ENCODE measurements at regions not wholly inside any gene's neighbourhood (a gene's known extent, or its start where the extent isn't known, plus 50 kb on each side); places are given as distances from the start of the nearest gene placed in this dataset.

- Histone ChIP-seq H3K4me1 (replicated peaks in 1 of 4; ENCODE audit: control insufficient read depth in 3 of 4, insufficient read depth in 4 of 4, low read length in 3 of 4) (no peaks in the 10 kb centered on the region), H3K27ac (ENCODE audit: low read depth, low read length) (no peak overlapping the region), H2BK120ac (replicated peaks; ENCODE audit: low read depth, low read length) (no peak overlapping the region), H3K9me3 (ENCODE audit: insufficient read depth in 2 of 2, low read depth in 1 of 2, low read length in 1 of 2) (0 out of 4 replicates have a peak, but pooled peaks cover 0 to 2% of the 10 kb centered on the region in 2 experiments), H2AFZ (ENCODE audit: low read length) (no peak overlapping the region), H3K36me3 (ENCODE audit: control insufficient read depth in 2 of 4, insufficient read depth in 4 of 4, low read length in 3 of 4) (no peaks in the 10 kb centered on the region), H4K5ac (ENCODE audit: insufficient read length, low read depth, low read length) (no peak overlapping the region), H3K14ac (ENCODE audit: insufficient read length) (no peak overlapping the region), H2BK12ac (ENCODE audit: low read depth, low read length) (no peak overlapping the region), H3K23me2 (ENCODE audit: low read depth, low read length) (no peaks in the 10 kb centered on the region), H2BK15ac (ENCODE audit: low read length) (no peak overlapping the region), H3K23ac (ENCODE audit: insufficient read length) (no peak overlapping the region), H4K20me1 (replicated peaks in 1 of 2; ENCODE audit: control insufficient read depth in 1 of 2, insufficient read depth in 2 of 2, low read length in 2 of 2) (no peaks in the 10 kb centered on the region), H4K8ac (ENCODE audit: extremely low read depth, insufficient read depth, low read length) (no peak overlapping the region), H3K9ac (replicated peaks in 1 of 4; ENCODE audit: extremely low read depth in 1 of 4, low read depth in 3 of 4, low read length in 3 of 4) (no peak overlapping the region), H3K4ac (replicated peaks; ENCODE audit: insufficient read length, low read depth, low read length) (no peak overlapping the region), H3K4me3 (ENCODE audit: extremely low read depth in 1 of 4, insufficient read depth in 2 of 4, low read depth in 3 of 4, low read length in 4 of 4) (no peak overlapping the region), H2BK5ac (ENCODE audit: low read depth, low read length) (no peak overlapping the region), H3K18ac (ENCODE audit: extremely low read depth, low read length) (no peak overlapping the region), H4K91ac (replicated peaks; ENCODE audit: insufficient read length, low read length) (no peak overlapping the region), H3K4me2 (ENCODE audit: insufficient read depth in 1 of 2, low read depth in 2 of 2, low read length in 2 of 2) (no peak overlapping the region), H3K56ac (replicated peaks; ENCODE audit: insufficient read length, low read depth, low read length) (no peak overlapping the region), H2BK20ac (ENCODE audit: low read length) (no peak overlapping the region), H3K79me2 (ENCODE audit: control insufficient read depth in 1 of 2, insufficient read depth in 2 of 2, low read length in 2 of 2) (no peaks in the 10 kb centered on the region), H3K27me3 (replicated peaks in 1 of 4; ENCODE audit: control insufficient read depth in 3 of 4, extremely low read depth in 1 of 4, insufficient read depth in 3 of 4, low read length in 3 of 4) (no peaks in the 10 kb centered on the region), H2AK5ac (ENCODE audit: low read depth, low read length) (no peak overlapping the region), H3K79me1 (ENCODE audit: low read depth, low read length) (no peaks in the 10 kb centered on the region)
- FAIRE-seq (no peak), DNase-seq (ENCODE audit: low read depth in 1 of 2, low spot score in 2 of 2) (no peak)
- ChIA-PET POLR2A (ENCODE audit: partially characterized antibody) (no interaction called here), CTCF (ENCODE audit: partially characterized antibody) (interaction anchor here (1.4 kb wide), 1 partner anchor 12 kb away, joined by 4 read pairs; no protein-coding TSS in a partner anchor)
- 92% methylated on average over 1 of the region's 1 CpG; no CpG with 5 or more reads in 1 of the 2 experiments for WGBS, 2 experiments (ENCODE audit: extremely low coverage in 1 of 2, insufficient coverage in 1 of 2, insufficient read length in 1 of 2, insufficient replicate concordance in 2 of 2, low coverage in 1 of 2, low lambda C conversion rate in 2 of 2, missing lambda C conversion rate in 1 of 2)
- no peak for TF ChIP-seq TEAD4 (IDR thresholded peaks at IDR 0.05; ENCODE audit: low read depth, low read length)
- no peak for TF ChIP-seq SIX5 (IDR thresholded peaks at IDR 0.05; ENCODE audit: low read depth, low read length)
- TF ChIP-seq TCF12 (IDR thresholded peaks at IDR 0.05; ENCODE audit: low read depth, low read length): no peak
- TF ChIP-seq CHD1 (IDR thresholded peaks at IDR 0.05; ENCODE audit: low read depth, low read length): no peak
- TF ChIP-seq BRCA1 (IDR thresholded peaks at IDR 0.05; ENCODE audit: low read depth, low read length): no peak
- no peak for TF ChIP-seq GTF2F1 (IDR thresholded peaks at IDR 0.05; ENCODE audit: borderline replicate concordance, low read depth, low read length)
- TF ChIP-seq MAX (IDR thresholded peaks at IDR 0.05): no peak
- no peak for TF ChIP-seq CEBPB (IDR thresholded peaks at IDR 0.05; ENCODE audit: low read depth, low read length)
- no peak for TF ChIP-seq RNF2 (IDR thresholded peaks at IDR 0.05; ENCODE audit: borderline replicate concordance, low read depth, low read length, missing control alignments, poor library complexity, severe bottlenecking)
- TF ChIP-seq SUZ12 (IDR thresholded peaks at IDR 0.05; ENCODE audit: low read length): no peak
- no peak for TF ChIP-seq CTCF (IDR thresholded peaks at IDR 0.05; ENCODE audit: control extremely low read depth in 1 of 3, insufficient read depth in 1 of 3, low read depth in 1 of 3, low read length in 3 of 3)
Measured at GRCh38 chr3:94972066-94972465, 909.2 kb downstream of the NSUN3 start.

Data from H1 (cell line).